IMR-90 (cell line): ENCODE measurements at regions not wholly inside any gene's neighbourhood (a gene's known extent, or its start where the extent isn't known, plus 50 kb on each side); places are given as distances from the start of the nearest gene placed in this dataset.

Source experiments
- ATAC-seq: fragments of 200-7000 bp; cut with Tn5 transposase; 2 replicates; pipeline ENCODE4 v1.9.1; 2020; ENCODE audit warnings: low read depth, mild to moderate bottlenecking, moderate library complexity
- BruUV-seq: library from RNA; stranded (reverse); fragments of 400-500 nt; replicated peaks from 2 replicates; lab custom pipeline; 2021; lab: Mats Ljungman, UMichigan
- CTCF ChIA-PET: fragments of 300-600 bp; formaldehyde crosslinking; extraction: SDS; loops from one replicate; lab custom pipeline; 2021; ENCODE audit warnings: antibody characterized with exemption; lab: Yijun Ruan, JAX
- POLR2A ChIA-PET: fragments of 300-600 bp; sonication (Branson Sonifier 250); formaldehyde crosslinking; loops from one replicate; lab custom pipeline; 2022; ENCODE audit warnings: antibody characterized with exemption; ENCODE audit not compliant: unreplicated experiment; lab: Charles Lee
- DNase-seq: peaks from one replicate; pipeline ENCODE4 v3.0.0; 2013
- H2AFZ ChIP-seq: replicated peaks from 2 replicates; pipeline ENCODE3; 2013; ENCODE audit warnings: low read length, mild to moderate bottlenecking; ENCODE audit not compliant: poor library complexity
- H2AK5ac ChIP-seq: 2 replicates; pipeline ENCODE4 v1.6.1; 2013; ENCODE audit warnings: low read depth, low read length, inconsistent platforms
- H2AK9ac ChIP-seq: replicated peaks from 2 replicates; pipeline ENCODE3; 2013; ENCODE audit warnings: mild to moderate bottlenecking, low read depth, low read length, moderate library complexity; ENCODE audit not compliant: poor library complexity
- H2BK120ac ChIP-seq: 2 replicates; pipeline ENCODE4 v1.6.1; 2013; ENCODE audit warnings: low read depth, low read length, inconsistent platforms
- H2BK15ac ChIP-seq: 3 replicates; pipeline ENCODE4 v1.6.1; 2013; ENCODE audit warnings: low read depth, low read length, inconsistent platforms
- H2BK20ac ChIP-seq: 2 replicates; pipeline ENCODE4 v1.6.1; 2013; ENCODE audit warnings: low read depth, mild to moderate bottlenecking, inconsistent platforms, low read length, moderate library complexity
- H2BK5ac ChIP-seq: 2 replicates; pipeline ENCODE4 v1.6.1; 2013; ENCODE audit warnings: mild to moderate bottlenecking, low read depth, low read length, inconsistent platforms; ENCODE audit not compliant: poor library complexity, severe bottlenecking
- H3K14ac ChIP-seq: replicated peaks from 2 replicates; pipeline ENCODE4 v1.6.1; 2013; ENCODE audit warnings: low read depth, low read length, inconsistent platforms
- H3K18ac ChIP-seq: 2 replicates; pipeline ENCODE4 v1.6.1; 2013; ENCODE audit warnings: low read depth, low read length, control low read depth
- H3K23ac ChIP-seq: 2 replicates; pipeline ENCODE4 v1.6.1; 2013; ENCODE audit warnings: low read depth, low read length, inconsistent platforms
- H3K27ac ChIP-seq: 2 replicates; pipeline ENCODE4 v1.5.1; 2013; ENCODE audit warnings: mild to moderate bottlenecking, control low read depth, low read length; ENCODE audit not compliant: insufficient read depth
- H3K27me3 ChIP-seq: 2 replicates; pipeline ENCODE4 v1.6.1; 2013; ENCODE audit warnings: low read length; ENCODE audit not compliant: control insufficient read depth, insufficient read depth
- H3K36me3 ChIP-seq: 2 replicates; pipeline ENCODE4 v1.6.1; 2013; ENCODE audit warnings: low read length, mixed read lengths; ENCODE audit not compliant: control insufficient read depth, insufficient read depth
- H3K4ac ChIP-seq: 2 replicates; pipeline ENCODE4 v1.6.1; 2013; ENCODE audit warnings: low read depth, low read length, inconsistent platforms
- H3K4me1 ChIP-seq: 2 replicates; pipeline ENCODE4 v1.6.1; 2013; ENCODE audit warnings: low read length, mixed read lengths; ENCODE audit not compliant: control insufficient read depth, insufficient read depth
- H3K4me2 ChIP-seq: 2 replicates; pipeline ENCODE4 v1.6.1; 2013; ENCODE audit warnings: low read depth, mild to moderate bottlenecking, control low read depth, low read length, moderate library complexity
- H3K4me3 ChIP-seq: 2 replicates; pipeline ENCODE4 v1.5.1; 2013; ENCODE audit warnings: low read depth, mild to moderate bottlenecking, control low read depth, low read length, moderate library complexity; ENCODE audit not compliant: insufficient read depth
- H3K56ac ChIP-seq: 2 replicates; pipeline ENCODE4 v1.6.1; 2013; ENCODE audit warnings: low read length, inconsistent platforms; ENCODE audit not compliant: insufficient read depth; ENCODE audit errors: extremely low read depth
- H3K79me1 ChIP-seq, 2 experiments: 2 replicates each; pipeline ENCODE4 v1.6.1; 2013; ENCODE audit warnings: low read length in 2 of 2, inconsistent platforms in 1 of 2, low read depth in 1 of 2
- H3K9ac ChIP-seq: 2 replicates; pipeline ENCODE4 v1.6.1; 2013; ENCODE audit warnings: low read depth, low read length, control low read depth
- H3K9me1 ChIP-seq: 2 replicates; pipeline ENCODE4 v1.6.1; 2013; ENCODE audit warnings: low read length, inconsistent platforms; ENCODE audit not compliant: insufficient read depth
- H3K9me3 ChIP-seq: 2 replicates; pipeline ENCODE4 v1.6.1; 2013; ENCODE audit warnings: low read length; ENCODE audit not compliant: control insufficient read depth, insufficient read depth
- H4K20me1 ChIP-seq: 2 replicates; pipeline ENCODE4 v1.6.1; 2013; ENCODE audit warnings: low read length, inconsistent platforms; ENCODE audit not compliant: insufficient read depth
- H4K5ac ChIP-seq: 2 replicates; pipeline ENCODE4 v1.6.1; 2013; ENCODE audit warnings: mild to moderate bottlenecking, low read depth, low read length, control low read depth
- H4K8ac ChIP-seq, 2 experiments: 2 replicates each; pipeline ENCODE4 v1.6.1; 2013; ENCODE audit warnings: low read depth in 2 of 2, low read length in 2 of 2, control low read depth in 1 of 2, inconsistent platforms in 1 of 2
- H4K91ac ChIP-seq: 2 replicates; pipeline ENCODE4 v1.6.1; 2013; ENCODE audit warnings: low read depth, low read length, inconsistent platforms; ENCODE audit not compliant: insufficient read depth
- BHLHE40 ChIP-seq: fragments of 150-350 bp; IDR thresholded peaks from 2 replicates; pipeline ENCODE4 v1.6.1; 2016; ENCODE audit warnings: mild to moderate bottlenecking, low read depth, low read length
- CEBPB ChIP-seq: IDR thresholded peaks from 2 replicates; pipeline ENCODE4 v1.6.1; 2012; ENCODE audit warnings: low read depth, low read length, improper control_type of control experiment
- CHD1 ChIP-seq: IDR thresholded peaks from 2 replicates; pipeline ENCODE4 v1.6.1; 2012; ENCODE audit warnings: low read depth, low read length, improper control_type of control experiment
- FOS ChIP-seq: fragments of 150-350 bp; IDR thresholded peaks from 2 replicates; pipeline ENCODE4 v1.6.1; 2016; ENCODE audit warnings: low read depth, low read length
- MAFK ChIP-seq: IDR thresholded peaks from 2 replicates; pipeline ENCODE4 v1.6.1; 2012; ENCODE audit warnings: low read depth, low read length, improper control_type of control experiment
- MAZ ChIP-seq: IDR thresholded peaks from 2 replicates; pipeline ENCODE4 v1.6.1; 2012; ENCODE audit warnings: low read depth, mild to moderate bottlenecking, low read length, improper control_type of control experiment, moderate library complexity, borderline replicate concordance
- MXI1 ChIP-seq: IDR thresholded peaks from 2 replicates; pipeline ENCODE4 v1.6.1; 2012; ENCODE audit warnings: low read depth, mild to moderate bottlenecking, low read length, moderate library complexity, borderline replicate concordance
- NFE2L2 ChIP-seq: fragments of 150-350 bp; IDR thresholded peaks from 2 replicates; pipeline ENCODE4 v1.6.1; 2016; ENCODE audit warnings: low read depth, mild to moderate bottlenecking, low read length
- POLR2A ChIP-seq: IDR thresholded peaks from 2 replicates; pipeline ENCODE4 v1.6.1; 2012; ENCODE audit warnings: mild to moderate bottlenecking, low read depth, low read length
- RAD21 ChIP-seq: IDR thresholded peaks from 2 replicates; pipeline ENCODE4 v1.6.1; 2012; ENCODE audit warnings: low read length, improper control_type of control experiment
- RCOR1 ChIP-seq: IDR thresholded peaks from 2 replicates; pipeline ENCODE4 v1.6.1; 2012; ENCODE audit warnings: mild to moderate bottlenecking, low read length, improper control_type of control experiment; ENCODE audit not compliant: insufficient replicate concordance
- RFX5 ChIP-seq: IDR thresholded peaks from 2 replicates; pipeline ENCODE4 v1.8.0; 2012; ENCODE audit warnings: low read depth, mild to moderate bottlenecking, low read length, moderate library complexity
- SMC3 ChIP-seq: fragments of 150-350 bp; IDR thresholded peaks from 2 replicates; pipeline ENCODE4 v1.6.1; 2016; ENCODE audit warnings: low read depth, mild to moderate bottlenecking, antibody characterized with exemption, low read length, moderate library complexity
- WGBS, 2 experiments: methylation state at CpG; one replicate each; pipeline versions ENCODE4 v1.1.5 to v1.1.7; 2013; ENCODE audit warnings: missing lambda C conversion rate in 2 of 2; ENCODE audit not compliant: insufficient read length in 1 of 2; ENCODE audit errors: extremely low coverage in 2 of 2; 5-methylcytosine and 5-hydroxymethylcytosine counted together
- dilution Hi-C: fragments of 300-500 bp; cut with HindIII; formaldehyde crosslinking; loops from one replicate; pipeline ENCODE4 v1.14.3; 2018; ENCODE audit warnings: low sequenced_read_pairs; ENCODE audit not compliant: unreplicated experiment
- in situ Hi-C: fragments of 300-500 bp; cut with MboI; formaldehyde crosslinking; loops from 3 replicates; pipeline ENCODE4 v1.14.3; 2019; ENCODE audit warnings: low sequenced_read_pairs, inconsistent platforms, mixed read lengths
- intact Hi-C: fragments of 100-400 bp; cut with micrococcal nuclease; formaldehyde crosslinking; loops from 2 replicates; pipeline ENCODE4 v1.10.0; 2022
- TF ChIP-seq, protein P1 (sequence below): fragments of 150-350 bp; IDR thresholded peaks from 2 replicates; pipeline ENCODE4 v1.6.1; 2016; ENCODE audit warnings: low read depth, mild to moderate bottlenecking, low read length, moderate library complexity, borderline replicate concordance
- TF ChIP-seq, protein P2 (sequence below): fragments of 150-350 bp; IDR thresholded peaks from 2 replicates; pipeline ENCODE4 v1.6.1; 2017; ENCODE audit warnings: mild to moderate bottlenecking, antibody characterized with exemption, low read length, low read depth
- TF ChIP-seq, protein P3 (sequence below): conservative IDR thresholded peaks from 2 replicates; pipeline ENCODE4 v1.5.1; 2012; ENCODE audit warnings: mild to moderate bottlenecking, low read depth, low read length, improper control_type of control experiment

DNA sequence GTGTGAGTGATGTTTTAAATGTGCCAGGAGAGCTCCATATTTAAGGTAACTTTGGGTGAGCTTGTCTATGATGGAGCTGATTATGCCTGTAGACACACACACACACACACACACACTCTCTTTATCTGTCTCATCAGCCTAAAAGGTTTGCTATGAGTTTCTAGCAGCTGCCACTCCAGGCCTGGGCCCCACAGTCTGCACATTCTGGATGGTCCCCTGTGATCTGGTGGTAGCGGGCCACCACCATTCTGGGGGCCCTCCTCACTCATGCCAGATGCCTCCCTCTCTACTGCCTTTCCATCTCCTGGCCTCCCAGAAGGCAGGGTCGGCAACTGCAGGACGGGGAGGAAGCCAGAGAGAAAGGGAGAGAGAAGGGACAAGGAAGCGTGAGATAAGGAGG lies 129.2 kb upstream of the TNR start:
- no peaks in the 10 kb centered on the region for H3K9me1 ChIP-seq
- BruUV-seq, result no TSS peak
- H3K56ac ChIP-seq, result no peak overlapping the region
- ChIA-PET CTCF (no interaction called here), POLR2A (no interaction called here)
- no peak overlapping the region for H2BK120ac ChIP-seq
- TF ChIP-seq BHLHE40 (no peak), MAFK (no peak), MAZ (no peak), CHD1 (no peak), RFX5 (no peak), POLR2A (no peak), NFE2L2 (no peak), RCOR1 (no peak), CEBPB (no peak), RAD21 (no peak), FOS (no peak), SMC3 (no peak), MXI1 (no peak)
- TF ChIP-seq, protein P1, sequence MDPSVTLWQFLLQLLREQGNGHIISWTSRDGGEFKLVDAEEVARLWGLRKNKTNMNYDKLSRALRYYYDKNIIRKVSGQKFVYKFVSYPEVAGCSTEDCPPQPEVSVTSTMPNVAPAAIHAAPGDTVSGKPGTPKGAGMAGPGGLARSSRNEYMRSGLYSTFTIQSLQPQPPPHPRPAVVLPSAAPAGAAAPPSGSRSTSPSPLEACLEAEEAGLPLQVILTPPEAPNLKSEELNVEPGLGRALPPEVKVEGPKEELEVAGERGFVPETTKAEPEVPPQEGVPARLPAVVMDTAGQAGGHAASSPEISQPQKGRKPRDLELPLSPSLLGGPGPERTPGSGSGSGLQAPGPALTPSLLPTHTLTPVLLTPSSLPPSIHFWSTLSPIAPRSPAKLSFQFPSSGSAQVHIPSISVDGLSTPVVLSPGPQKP, result no peak
- TF ChIP-seq, protein P2, sequence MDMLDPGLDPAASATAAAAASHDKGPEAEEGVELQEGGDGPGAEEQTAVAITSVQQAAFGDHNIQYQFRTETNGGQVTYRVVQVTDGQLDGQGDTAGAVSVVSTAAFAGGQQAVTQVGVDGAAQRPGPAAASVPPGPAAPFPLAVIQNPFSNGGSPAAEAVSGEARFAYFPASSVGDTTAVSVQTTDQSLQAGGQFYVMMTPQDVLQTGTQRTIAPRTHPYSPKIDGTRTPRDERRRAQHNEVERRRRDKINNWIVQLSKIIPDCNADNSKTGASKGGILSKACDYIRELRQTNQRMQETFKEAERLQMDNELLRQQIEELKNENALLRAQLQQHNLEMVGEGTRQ, result no peak
- TF ChIP-seq, protein P3, sequence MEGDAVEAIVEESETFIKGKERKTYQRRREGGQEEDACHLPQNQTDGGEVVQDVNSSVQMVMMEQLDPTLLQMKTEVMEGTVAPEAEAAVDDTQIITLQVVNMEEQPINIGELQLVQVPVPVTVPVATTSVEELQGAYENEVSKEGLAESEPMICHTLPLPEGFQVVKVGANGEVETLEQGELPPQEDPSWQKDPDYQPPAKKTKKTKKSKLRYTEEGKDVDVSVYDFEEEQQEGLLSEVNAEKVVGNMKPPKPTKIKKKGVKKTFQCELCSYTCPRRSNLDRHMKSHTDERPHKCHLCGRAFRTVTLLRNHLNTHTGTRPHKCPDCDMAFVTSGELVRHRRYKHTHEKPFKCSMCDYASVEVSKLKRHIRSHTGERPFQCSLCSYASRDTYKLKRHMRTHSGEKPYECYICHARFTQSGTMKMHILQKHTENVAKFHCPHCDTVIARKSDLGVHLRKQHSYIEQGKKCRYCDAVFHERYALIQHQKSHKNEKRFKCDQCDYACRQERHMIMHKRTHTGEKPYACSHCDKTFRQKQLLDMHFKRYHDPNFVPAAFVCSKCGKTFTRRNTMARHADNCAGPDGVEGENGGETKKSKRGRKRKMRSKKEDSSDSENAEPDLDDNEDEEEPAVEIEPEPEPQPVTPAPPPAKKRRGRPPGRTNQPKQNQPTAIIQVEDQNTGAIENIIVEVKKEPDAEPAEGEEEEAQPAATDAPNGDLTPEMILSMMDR, result no peak
- peaks cover 2% of the 10 kb centered on the region; the same call in 1 of the 2 replicates for H3K27me3 ChIP-seq
- ATAC-seq, result no peak
- no peaks in the 10 kb centered on the region for H3K36me3 ChIP-seq
- no peak overlapping the region for H3K23ac ChIP-seq
- DNase-seq, result no peak
- H2BK20ac ChIP-seq, result no peak overlapping the region
- H3K4me1 ChIP-seq, result no peaks in the 10 kb centered on the region
- H3K4me2 ChIP-seq, result no peak overlapping the region
- no peak overlapping the region for H3K14ac ChIP-seq
- no peak overlapping the region for H4K8ac ChIP-seq
- no peak overlapping the region for H2BK5ac ChIP-seq
- no peak overlapping the region for H4K5ac ChIP-seq
- no peaks in the 10 kb centered on the region for H3K79me1 ChIP-seq
- H2AK9ac ChIP-seq, result no peak overlapping the region
- no peak overlapping the region for H4K91ac ChIP-seq
- H3K18ac ChIP-seq, result no peak overlapping the region
- no peak overlapping the region for H3K27ac ChIP-seq
- no peak overlapping the region for H3K4ac ChIP-seq
- H2AK5ac ChIP-seq, result no peak overlapping the region
- H4K20me1 ChIP-seq, result no peaks in the 10 kb centered on the region
- no peak overlapping the region for H3K9ac ChIP-seq
- no CpG with 5 or more reads among the region's 4 CpGs for WGBS, 2 experiments
- dilution Hi-C loops, result no loop called here
- no peak overlapping the region for H3K4me3 ChIP-seq
- no peak overlapping the region for H2BK15ac ChIP-seq
- H3K9me3 ChIP-seq, result no peaks in the 10 kb centered on the region; the same call in 1 of the 2 replicates
- intact Hi-C loops, result no loop called here
- H2AFZ ChIP-seq, result no peak overlapping the region
- in situ Hi-C loops, result no loop called here
